Sciatic nerve (tissue), 2 donors: ENCODE measurements at regions not wholly inside any gene's neighbourhood (a gene's known extent, or its start where the extent isn't known, plus 50 kb on each side); places are given as distances from the start of the nearest gene placed in this dataset.

Experiments
- ATAC-seq: fragments of 200-7000 bp; cut with Tn5 transposase; one replicate; pipeline ENCODE4 v1.9.1; 2020; ENCODE audit warnings: mild to moderate bottlenecking, moderate library complexity
- DNase-seq: peaks from one replicate; pipeline ENCODE4 v3.0.0-alpha.2; 2020; ENCODE audit warnings: low spot score
- intact Hi-C: fragments of 100-400 bp; cut with DNase I; formaldehyde crosslinking; loops from one replicate; pipeline ENCODE4 v1.14.2; 2022
- donor health status: DM: no; HTN: no; CAD: no.
- donor health status: DM: no; HTN: no; CAD: no.

DNA sequence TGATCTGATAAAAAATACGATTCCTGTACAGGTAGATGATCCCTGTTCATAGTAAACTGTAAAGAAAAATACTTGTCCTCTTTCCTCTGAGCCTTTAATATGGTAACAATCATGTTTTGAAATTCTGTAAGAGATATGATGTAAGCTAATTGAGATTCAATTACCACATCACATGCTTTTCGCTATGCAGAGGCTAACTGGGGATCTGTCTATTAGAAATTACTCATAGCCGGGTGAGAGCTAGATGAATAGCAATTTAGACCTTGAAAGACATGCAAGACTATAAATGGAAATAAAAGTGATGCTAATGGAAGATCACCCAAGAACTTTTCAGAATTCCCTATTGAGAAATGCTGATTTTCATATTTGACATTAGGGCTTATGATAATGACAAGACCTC, 579.9 kb upstream of the ZNF717 start:
- intact Hi-C loops = no loop called here
- ATAC-seq = no peak
- DNase-seq = no peak

DNA sequence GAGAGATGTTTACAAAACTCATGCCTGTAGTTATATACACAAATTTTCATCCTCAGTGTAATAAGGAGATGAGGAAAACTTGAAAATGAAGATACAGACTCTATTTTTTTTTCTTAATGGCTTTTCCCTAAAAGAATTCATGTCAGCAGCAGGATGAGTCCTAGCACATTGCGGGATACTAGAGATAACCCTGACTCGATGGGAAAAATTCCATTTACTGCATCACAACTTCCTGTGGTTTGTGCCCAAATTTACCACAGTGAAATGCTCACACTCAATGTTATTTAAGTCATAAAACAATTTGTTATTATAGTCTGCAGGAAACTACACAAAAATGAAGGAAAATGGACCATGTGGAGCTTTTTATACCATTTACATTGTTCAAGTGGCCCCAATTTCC, 581.9 kb upstream of the ZNF717 start:
- ATAC-seq (no peak), DNase-seq (no peak)
- intact Hi-C loops = no loop called here

DNA sequence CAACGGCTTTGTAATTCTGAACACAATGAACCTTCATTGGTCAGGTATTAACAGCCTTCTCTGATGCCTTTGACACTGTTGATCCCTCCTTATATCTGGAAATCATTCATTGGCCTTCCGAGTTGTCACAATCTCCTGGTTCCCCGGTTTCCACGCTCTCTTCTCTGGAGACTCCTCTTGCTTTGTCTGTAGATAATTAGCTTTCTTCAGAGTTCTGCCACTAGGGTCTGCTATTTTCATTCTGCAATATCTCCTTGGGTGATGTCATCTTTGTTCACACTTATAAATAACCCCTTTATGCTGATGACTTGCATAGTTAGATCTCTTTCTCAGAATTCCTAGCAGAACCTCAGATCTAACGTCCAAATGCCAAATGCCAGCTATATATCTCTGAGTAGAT, 583.8 kb upstream of the ZNF717 start:
- DNase-seq (no peak), ATAC-seq (no peak)
- intact Hi-C loops = no loop called here

DNA sequence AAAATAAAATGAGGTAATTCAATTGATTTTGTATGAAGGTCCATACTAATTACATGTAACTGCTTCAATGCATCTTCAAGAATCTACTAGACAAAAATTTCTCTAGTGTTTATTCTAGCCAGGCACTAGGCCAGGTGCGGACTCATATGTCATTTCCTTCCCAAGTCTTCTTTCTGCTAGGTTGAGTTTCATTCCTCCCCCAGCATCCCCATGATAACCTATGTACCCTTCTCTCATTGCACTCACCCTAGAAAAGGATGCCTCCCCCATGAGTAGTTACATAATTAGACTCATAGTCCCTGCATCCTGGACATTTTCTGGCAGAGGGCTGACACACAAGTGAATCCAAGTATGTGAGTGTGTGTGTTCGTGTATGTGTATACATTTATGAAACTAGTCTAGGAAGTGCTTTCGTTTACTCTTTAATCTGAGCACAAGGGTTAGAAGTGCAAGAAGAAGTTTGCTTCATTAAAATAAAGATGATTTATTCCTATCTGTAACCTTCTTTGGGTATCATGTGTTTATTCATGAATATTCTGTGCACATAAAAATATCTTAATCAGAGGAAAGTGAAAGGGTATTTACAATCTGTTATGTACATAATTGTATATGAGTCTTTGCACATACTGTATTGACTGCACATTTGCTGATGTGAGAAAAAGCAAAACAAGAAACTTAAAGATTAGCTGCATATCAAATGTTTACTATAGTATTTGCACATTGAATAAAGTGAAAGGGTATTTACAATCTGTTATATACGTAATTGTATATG, 585.6 kb upstream of the ZNF717 start:
- intact Hi-C loops = no loop called here
- no peak for ATAC-seq
- DNase-seq = no peak

DNA sequence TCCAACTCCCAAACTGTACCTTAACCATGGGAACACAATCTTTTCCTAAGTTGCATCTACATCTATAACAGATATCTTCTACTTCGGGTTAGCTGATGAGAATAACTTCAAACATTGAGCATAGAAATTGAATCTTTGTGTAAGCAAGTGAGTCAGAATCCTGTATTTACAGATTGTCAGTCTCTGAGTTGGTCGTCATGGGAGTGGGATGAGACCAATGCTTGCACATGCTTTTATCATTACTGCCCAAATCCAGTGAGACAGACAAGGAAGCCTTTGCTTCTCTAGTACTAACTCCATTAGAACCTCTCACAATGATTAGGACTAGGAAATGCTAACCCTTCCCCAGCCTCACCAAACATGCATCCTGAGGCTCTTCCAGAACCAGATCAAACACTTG, 587.1 kb upstream of the ZNF717 start:
- DNase-seq = no peak
- intact Hi-C loops = no loop called here
- no peak for ATAC-seq

DNA sequence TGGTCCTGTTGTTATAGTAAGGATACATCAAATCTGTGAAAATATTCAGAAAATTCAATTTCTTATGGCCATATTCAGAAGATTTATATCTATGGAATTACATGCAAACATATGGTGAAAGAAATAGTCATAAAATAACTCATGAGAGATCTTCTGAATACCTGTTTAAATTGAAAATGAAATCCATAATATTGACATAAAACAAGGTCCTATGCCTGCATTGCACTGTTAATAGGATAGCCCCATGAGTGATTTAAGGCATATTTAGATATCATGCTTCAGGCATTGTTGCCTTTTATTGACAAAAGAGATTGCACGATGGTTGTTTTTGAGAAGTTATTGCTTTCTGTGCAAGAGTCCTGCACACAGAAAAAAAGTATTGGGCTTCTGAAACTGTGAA, 591.7 kb upstream of the ZNF717 start:
- DNase-seq = no peak
- intact Hi-C loops = no loop called here

DNA sequence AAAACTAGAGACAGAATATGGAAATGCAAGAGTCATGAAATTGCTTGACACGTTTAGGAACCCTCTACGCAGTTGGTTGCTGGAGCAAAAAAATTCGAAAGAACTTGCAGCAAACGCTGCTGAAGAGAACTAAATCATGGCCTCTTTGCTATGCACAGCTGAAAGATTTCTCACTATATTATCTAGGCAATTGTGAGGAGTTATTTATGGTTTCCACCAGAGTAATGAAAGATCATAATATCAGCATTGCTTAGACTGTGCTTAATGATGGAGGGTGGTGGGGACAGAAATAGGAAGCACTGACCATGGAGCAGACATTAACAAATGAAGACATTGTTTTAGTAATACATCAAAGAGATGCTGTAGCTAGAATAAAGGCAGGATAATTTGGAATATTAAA, 593.4 kb upstream of the ZNF717 start:
- DNase-seq = no peak
- intact Hi-C loops = no loop called here

More for the DNA sequence above, 591.7 kb upstream of the ZNF717 start:
- no peak for ATAC-seq

DNA sequence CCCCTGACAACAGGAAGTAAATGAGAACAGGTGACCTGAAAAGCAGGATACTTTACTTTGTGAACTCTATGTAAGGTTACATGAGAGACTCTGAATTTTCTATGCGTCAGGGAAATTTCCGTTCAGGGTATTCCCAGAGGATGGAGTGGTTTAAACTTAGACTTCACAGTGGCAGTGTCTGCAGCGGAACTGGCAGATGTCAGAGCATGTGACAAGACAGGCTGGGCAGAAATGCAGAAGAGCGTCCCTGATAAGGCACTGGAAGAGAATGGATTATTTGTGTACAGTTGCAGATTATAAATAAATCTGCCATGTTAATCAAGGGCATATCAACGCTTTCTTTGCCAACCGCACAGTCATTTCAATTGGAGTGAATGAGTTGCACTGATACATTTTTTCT, 598.4 kb upstream of the ZNF717 start:
- no peak for DNase-seq
- ATAC-seq = no peak
- intact Hi-C loops = no loop called here

More for the DNA sequence above, 593.4 kb upstream of the ZNF717 start:
- ATAC-seq = no peak

DNA sequence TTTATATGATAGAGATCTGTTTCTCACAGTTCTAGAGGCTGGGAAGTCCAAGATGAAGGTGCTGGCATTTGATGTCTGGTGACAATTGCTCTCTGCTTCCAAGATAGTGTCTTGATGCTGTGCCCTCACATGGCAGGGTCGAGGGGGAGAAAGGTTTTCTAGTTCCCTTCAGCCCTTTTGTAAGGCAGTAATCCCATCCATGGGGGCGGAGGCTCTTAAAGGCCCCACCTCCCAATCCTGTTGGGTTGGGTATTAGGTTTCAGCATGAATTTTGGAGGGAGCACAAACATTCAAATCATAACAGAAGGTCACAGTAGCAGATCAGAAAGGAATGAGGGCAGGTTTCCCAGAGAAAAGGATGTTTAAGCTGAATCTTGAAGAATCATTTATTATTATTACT, 601.7 kb upstream of the ZNF717 start:
- intact Hi-C loops = no loop called here
- ATAC-seq (no peak), DNase-seq (no peak)

DNA sequence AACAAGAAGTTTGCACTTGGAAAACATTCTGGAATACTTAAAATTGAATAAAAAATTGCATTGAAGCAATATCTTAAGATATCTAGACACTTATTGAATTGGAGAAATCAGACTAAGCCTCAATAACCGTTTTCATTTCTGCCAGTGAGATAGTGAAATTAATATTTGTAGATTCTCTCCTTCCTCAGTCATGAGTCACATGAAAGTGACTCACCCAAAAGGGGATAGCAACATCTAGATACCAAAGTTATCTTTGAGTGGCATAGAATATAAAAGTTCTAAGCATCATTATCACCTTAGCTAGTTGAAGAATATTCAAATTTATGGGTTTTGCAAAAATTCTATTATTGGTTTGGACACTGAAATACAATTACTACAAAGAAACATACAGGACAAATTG, 614.8 kb upstream of the ZNF717 start:
- DNase-seq (no peak), ATAC-seq (no peak)
- intact Hi-C loops = no loop called here

- intact Hi-C loops = no loop called here
- ATAC-seq = no peak
- no peak for DNase-seq
Measured at GRCh38 chr3:76402926-76403325, 617.6 kb upstream of the ZNF717 start.

GRCh38 chr3:76403556-76403955, 618.2 kb upstream of the ZNF717 start:
- intact Hi-C loops = no loop called here

GRCh38 chr3:76405196-76405595, 619.8 kb upstream of the ZNF717 start:
- intact Hi-C loops = no loop called here
- ATAC-seq (no peak), DNase-seq (no peak)

More at GRCh38 chr3:76403556-76403955, 618.2 kb upstream of the ZNF717 start:
- no peak for DNase-seq
- ATAC-seq = no peak

GRCh38 chr3:76410762-76411281, 625.5 kb upstream of the ZNF717 start:
- ATAC-seq (no peak), DNase-seq (no peak)
- intact Hi-C loops = no loop called here

DNA sequence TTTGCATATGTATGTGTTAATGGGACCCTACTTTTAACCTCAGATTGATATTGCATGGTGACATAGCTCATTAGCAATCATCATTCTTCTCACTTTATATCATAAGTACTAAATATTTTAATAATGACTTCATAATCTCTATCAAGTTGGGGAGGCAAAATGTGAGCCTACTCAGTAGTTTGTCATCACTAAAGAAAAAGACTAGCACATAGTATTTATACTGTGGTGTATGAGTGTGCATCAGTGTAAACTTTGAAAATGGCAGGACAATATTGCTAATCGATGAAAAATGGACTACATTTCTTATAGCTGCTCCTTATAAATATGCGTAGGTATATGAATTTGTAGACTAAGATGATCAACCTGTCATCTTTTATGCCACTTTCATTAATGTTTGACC, 624.5 kb upstream of the ROBO2 start:
- DNase-seq (no peak), ATAC-seq (no peak)
- intact Hi-C loops = no loop called here

DNA sequence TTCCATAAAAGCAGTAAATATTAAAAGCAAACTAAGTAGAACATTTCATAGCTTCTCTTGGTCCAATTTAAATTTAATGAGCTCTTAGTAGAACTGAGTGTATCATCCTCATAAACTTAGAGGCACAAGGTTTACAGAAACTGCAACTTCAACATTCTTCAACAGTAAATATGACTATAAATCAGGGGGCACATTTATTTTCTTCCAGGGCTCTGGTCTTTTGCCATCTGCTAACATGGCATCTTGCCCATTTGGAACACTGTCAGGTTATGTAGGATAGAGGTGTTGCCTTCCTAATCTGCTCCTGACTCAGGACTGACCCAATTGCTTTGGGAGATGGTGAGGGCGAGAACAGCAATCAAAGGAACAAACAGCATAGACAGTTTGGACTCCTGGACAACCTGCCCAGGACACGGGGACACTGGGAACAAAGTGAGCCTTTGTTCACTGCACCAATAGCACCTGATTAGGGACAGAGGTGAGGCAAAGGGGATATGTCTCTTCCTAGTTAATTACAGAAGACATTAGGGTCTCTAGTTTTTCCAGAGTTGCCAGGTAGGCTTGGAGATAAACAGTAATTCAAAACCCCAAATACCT, 610.2 kb upstream of the ROBO2 start:
- intact Hi-C loops = no loop called here
- ATAC-seq (no peak), DNase-seq (no peak)

DNA sequence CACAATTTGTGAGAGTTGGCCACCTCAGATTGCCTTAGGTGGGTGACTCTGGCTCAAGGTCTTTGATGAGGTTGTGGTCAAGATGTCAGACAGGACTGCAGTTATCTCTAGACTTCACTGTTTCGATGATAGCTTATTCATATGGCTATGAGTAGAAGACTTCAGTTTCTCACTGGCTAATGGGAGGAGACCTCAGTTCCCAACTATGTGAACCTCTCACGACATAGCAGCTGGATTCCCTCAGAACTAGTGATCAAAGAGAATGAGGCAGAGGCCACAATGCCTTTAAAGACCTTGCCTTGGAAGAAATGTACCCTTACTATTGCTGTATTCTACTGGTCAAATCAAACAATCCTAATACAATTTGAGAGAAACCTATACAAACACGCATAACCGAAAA, 607.5 kb upstream of the ROBO2 start:
- DNase-seq (no peak), ATAC-seq (no peak)
- intact Hi-C loops = no loop called here

- ATAC-seq (no peak), DNase-seq (no peak)
- intact Hi-C loops = no loop called here
Measured at GRCh38 chr3:76436894-76437293, 603.0 kb upstream of the ROBO2 start.

DNA sequence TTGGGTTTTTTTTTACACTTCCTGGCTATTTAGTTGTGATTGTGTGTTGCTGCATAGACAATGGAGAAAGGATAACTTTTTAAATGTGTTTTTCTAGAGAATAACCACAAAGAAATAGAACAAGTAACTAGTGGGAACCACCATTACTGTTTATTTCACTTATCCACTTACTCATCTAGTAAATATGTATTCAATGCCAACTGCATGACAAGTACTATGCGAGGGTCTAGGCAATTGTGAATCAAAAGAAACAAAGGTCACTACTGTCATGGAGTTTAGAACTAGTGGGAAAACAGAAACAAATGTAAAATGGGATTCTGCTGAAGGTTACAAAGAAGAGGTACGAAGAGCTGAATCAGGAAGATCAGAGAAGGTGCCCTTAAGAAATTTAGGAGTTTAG, 600.9 kb upstream of the ROBO2 start:
- no peak for ATAC-seq
- intact Hi-C loops = no loop called here

GRCh38 chr3:76442374-76442915, 597.5 kb upstream of the ROBO2 start:
- ATAC-seq (no peak), DNase-seq (no peak)
- intact Hi-C loops = no loop called here

More for the DNA sequence above, 600.9 kb upstream of the ROBO2 start:
- DNase-seq = no peak
